ENCODE measurements at regions not wholly inside any gene's neighbourhood (a gene's known extent, or its start where the extent isn't known, plus 50 kb on each side); places are given as distances from the start of the nearest gene placed in this dataset.

DNA sequence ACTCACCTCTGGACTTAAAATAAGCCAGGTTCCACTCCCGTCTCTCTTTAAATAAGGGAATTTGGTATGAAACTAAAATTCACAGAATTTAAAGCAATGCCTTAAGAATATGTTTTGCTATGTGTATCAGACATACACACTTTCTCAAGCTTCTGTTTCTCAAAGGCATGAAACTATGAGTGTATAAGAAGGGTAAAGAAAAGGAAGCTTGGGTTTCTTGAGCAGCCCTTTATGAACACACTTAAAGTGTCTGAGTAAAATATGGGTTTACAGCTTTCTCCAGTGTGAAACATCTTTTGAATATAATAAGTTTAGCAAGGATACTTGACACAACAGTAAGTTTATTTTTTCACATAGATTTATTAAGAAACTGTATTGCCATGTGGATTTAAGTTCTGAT, 370.5 kb downstream of the TMA16 start:
- TF ChIP-seq, protein P1, sequence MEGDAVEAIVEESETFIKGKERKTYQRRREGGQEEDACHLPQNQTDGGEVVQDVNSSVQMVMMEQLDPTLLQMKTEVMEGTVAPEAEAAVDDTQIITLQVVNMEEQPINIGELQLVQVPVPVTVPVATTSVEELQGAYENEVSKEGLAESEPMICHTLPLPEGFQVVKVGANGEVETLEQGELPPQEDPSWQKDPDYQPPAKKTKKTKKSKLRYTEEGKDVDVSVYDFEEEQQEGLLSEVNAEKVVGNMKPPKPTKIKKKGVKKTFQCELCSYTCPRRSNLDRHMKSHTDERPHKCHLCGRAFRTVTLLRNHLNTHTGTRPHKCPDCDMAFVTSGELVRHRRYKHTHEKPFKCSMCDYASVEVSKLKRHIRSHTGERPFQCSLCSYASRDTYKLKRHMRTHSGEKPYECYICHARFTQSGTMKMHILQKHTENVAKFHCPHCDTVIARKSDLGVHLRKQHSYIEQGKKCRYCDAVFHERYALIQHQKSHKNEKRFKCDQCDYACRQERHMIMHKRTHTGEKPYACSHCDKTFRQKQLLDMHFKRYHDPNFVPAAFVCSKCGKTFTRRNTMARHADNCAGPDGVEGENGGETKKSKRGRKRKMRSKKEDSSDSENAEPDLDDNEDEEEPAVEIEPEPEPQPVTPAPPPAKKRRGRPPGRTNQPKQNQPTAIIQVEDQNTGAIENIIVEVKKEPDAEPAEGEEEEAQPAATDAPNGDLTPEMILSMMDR (IDR thresholded peaks at IDR 0.05), result no peak
- no peak for TF ChIP-seq POLR2A (IDR thresholded peaks at IDR 0.05)
